Cardiac muscle cell (in vitro differentiated cells and primary cell): ENCODE measurements at regions not wholly inside any gene's neighbourhood (a gene's known extent, or its start where the extent isn't known, plus 50 kb on each side); places are given as distances from the start of the nearest gene placed in this dataset.
"Not testable (repeated sequence)": the region's sequence is repeated elsewhere in the genome, so short reads cannot be mapped to it uniquely, and the experiment has no call there.

Source experiments
- DNase-seq, 2 donors: peaks; one replicate each; pipeline versions ENCODE4 v3.0.0 to v3.0.0-alpha.2; 2010 to 2017; ENCODE audit warnings: low read depth in 1 of 2, low spot score in 1 of 2
- H3K27ac ChIP-seq: fragments of 200-600 bp; sonication (generic); 2 replicates; pipeline ENCODE4 v1.5.1; 2016
- H3K27me3 ChIP-seq: fragments of 200-600 bp; sonication (generic); 2 replicates; pipeline ENCODE4 v1.6.0; 2016; ENCODE audit warnings: control low read depth
- H3K36me3 ChIP-seq: fragments of 200-600 bp; sonication (generic); 2 replicates; pipeline ENCODE4 v1.5.1; 2016; ENCODE audit warnings: control low read depth
- H3K4me1 ChIP-seq: fragments of 200-600 bp; sonication (generic); 2 replicates; pipeline ENCODE4 v1.8.1; 2017; ENCODE audit warnings: low read depth, mild to moderate bottlenecking, mixed run types
- H3K4me3 ChIP-seq: fragments of 200-600 bp; sonication (generic); 2 replicates; pipeline ENCODE4 v1.5.1; 2016; ENCODE audit warnings: mild to moderate bottlenecking
- H3K9me3 ChIP-seq: fragments of 200-600 bp; sonication (generic); 2 replicates; pipeline ENCODE4 v1.5.1; 2017; ENCODE audit warnings: low read depth, mild to moderate bottlenecking, control low read depth
- TF ChIP-seq, protein P1 (sequence below): IDR thresholded peaks from 2 replicates; pipeline ENCODE4 v1.5.1; 2012; ENCODE audit warnings: low read depth, mild to moderate bottlenecking, low read length

DNA sequence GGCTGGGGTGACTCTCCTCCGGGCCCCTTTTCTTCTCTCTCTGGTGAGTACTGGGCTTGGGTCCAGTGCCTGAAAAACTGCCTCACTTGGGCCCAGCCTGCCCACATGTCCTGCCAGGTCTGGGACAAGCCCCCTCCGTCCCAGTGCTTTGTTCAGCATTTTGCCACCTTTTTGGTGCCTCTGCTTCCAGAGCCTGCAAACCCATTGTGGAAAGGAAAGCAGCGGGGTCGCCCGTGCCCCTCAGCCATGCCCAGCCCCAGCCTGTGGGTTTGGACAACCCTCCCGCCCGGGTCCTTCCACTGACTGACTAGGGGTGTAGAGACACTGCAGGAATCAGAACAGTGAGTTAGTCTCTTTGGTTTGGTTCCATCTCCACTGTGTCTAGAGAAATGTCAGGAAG lies 140.7 kb upstream of the ALKAL2 start:
- H3K27ac ChIP-seq, result no peak overlapping the region
- no peaks in the 10 kb centered on the region for H3K9me3 ChIP-seq
- no peak overlapping the region for H3K4me3 ChIP-seq
- TF ChIP-seq, protein P1, sequence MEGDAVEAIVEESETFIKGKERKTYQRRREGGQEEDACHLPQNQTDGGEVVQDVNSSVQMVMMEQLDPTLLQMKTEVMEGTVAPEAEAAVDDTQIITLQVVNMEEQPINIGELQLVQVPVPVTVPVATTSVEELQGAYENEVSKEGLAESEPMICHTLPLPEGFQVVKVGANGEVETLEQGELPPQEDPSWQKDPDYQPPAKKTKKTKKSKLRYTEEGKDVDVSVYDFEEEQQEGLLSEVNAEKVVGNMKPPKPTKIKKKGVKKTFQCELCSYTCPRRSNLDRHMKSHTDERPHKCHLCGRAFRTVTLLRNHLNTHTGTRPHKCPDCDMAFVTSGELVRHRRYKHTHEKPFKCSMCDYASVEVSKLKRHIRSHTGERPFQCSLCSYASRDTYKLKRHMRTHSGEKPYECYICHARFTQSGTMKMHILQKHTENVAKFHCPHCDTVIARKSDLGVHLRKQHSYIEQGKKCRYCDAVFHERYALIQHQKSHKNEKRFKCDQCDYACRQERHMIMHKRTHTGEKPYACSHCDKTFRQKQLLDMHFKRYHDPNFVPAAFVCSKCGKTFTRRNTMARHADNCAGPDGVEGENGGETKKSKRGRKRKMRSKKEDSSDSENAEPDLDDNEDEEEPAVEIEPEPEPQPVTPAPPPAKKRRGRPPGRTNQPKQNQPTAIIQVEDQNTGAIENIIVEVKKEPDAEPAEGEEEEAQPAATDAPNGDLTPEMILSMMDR, result no peak
- no peaks in the 10 kb centered on the region for H3K4me1 ChIP-seq
- H3K36me3 ChIP-seq, result no peaks in the 10 kb centered on the region
- DNase-seq, result no peak
- no peaks in the 10 kb centered on the region for H3K27me3 ChIP-seq

DNA sequence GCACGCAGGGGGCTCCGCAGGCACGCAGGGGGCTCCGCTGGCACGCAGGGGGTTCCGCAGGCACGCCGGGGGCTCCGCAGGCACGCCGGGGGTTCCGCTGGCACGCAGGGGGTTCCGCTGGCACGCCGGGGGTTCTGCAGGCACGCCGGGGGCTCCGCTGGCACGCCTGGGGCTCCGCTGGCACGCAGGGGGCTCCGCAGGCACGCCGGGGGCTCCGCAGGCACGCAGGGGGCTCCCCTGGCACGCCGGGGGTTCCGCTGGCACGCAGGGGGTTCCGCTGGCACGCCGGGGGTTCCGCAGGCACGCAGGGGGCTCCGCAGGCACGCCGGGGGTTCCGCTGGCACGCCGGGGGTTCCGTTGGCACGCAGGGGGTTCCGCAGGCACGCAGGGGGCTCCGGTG lies 138.8 kb upstream of the ALKAL2 start:
- H3K4me1 ChIP-seq, H3K9me3 ChIP-seq, H3K4me3 ChIP-seq, H3K27me3 ChIP-seq, DNase-seq, H3K27ac ChIP-seq, H3K36me3 ChIP-seq: not testable (repeated sequence)

DNA sequence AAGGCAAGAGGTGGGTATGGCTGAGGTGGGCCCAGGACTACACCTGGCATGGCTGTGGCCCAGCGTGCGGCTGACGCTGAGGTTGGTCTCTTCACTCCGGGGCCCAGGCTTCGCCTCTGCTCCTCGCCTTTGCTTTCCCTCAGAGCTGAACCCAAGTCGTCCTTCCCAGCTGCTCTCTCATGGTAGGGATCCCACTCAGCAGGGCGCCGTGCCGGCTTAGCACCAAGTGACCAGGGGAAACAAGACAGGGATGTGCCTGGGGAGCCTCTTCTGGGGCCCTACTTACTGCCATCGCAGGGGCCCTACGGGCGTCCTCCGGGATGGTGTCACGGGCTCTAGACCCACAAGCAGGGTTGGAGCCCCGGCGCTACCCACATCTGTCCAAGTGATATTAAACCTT lies 138.1 kb upstream of the ALKAL2 start:
- H3K27me3 ChIP-seq, result no peaks in the 10 kb centered on the region
- H3K27ac ChIP-seq, result no peak overlapping the region
- no peaks in the 10 kb centered on the region for H3K9me3 ChIP-seq
- no peaks in the 10 kb centered on the region for H3K4me1 ChIP-seq
- no peaks in the 10 kb centered on the region for H3K36me3 ChIP-seq
- TF ChIP-seq, protein P1, result no peak
- no peak overlapping the region for H3K4me3 ChIP-seq
- DNase-seq, result no peak

DNA sequence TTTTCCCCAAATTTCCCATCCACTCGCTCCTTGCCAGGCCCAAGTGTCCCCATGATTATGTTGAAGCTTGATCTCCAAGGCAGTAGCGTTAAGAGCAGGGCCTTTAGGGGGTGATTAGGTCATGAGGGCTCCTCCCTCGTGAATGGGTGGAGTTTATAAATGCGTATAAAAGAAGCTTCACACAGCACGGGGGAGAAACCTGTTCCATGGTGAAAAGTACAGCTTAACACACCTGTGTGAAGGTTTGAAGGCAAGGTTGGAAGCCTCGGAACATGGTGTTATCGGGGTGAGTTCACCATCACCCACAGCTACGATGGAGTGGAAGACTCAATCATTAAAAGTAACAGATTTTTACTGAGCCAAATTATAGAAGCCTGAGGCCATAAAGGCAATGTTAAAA lies 137.4 kb upstream of the ALKAL2 start:
- Histone ChIP-seq H3K9me3 (no peaks in the 10 kb centered on the region), H3K27me3 (no peaks in the 10 kb centered on the region), H3K4me3 (no peak overlapping the region), H3K27ac (no peak overlapping the region), H3K36me3 (no peaks in the 10 kb centered on the region), H3K4me1 (no peaks in the 10 kb centered on the region)
- DNase-seq, result no peak
- TF ChIP-seq, protein P1, result no peak

DNA sequence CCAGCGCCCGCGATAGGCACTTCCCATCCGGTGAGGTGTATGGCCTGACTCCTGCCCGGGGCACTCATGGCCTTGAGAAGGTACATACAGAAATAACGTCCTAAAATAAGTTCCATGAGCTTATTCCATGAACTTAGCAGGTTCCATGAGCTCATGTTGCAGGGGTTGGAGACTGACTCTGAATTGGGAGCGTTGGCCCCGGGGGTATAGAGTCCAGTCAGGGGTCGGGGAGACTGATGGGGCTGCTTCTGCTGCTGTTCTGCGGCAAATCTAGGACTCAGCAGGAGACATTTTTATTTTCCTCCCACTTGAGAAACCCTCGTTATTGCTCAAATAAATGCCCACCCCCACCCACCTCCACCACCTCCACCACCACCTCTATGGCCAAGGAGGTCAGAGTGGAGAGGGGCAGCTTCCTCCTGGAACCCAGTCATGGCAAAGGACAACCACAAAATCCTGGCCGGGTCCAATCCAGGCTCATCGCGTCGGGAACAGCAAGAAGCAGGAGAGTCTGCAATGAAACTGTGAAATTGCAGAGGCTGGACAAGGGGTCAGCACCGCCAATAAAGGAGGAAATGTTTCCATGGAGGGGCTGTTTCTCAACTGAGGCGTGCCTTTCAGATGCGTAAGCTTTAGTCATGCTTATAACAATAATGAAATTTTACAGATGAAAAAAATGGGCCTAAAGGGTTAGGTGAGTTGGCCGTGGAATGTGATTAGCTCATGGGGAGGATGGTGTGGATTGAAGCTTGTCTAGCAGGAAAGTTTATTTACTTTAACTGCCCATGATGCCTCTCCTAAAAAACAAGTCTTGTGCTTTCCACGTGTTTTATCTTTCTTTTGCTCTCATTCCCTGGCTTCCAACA lies 136.6 kb upstream of the ALKAL2 start:
- Histone ChIP-seq H3K27ac (no peak overlapping the region), H3K36me3 (no peaks in the 10 kb centered on the region), H3K4me1 (no peaks in the 10 kb centered on the region), H3K4me3 (no peak overlapping the region), H3K9me3 (no peaks in the 10 kb centered on the region), H3K27me3 (no peaks in the 10 kb centered on the region)
- no peak for DNase-seq
- TF ChIP-seq, protein P1, result no peak

DNA sequence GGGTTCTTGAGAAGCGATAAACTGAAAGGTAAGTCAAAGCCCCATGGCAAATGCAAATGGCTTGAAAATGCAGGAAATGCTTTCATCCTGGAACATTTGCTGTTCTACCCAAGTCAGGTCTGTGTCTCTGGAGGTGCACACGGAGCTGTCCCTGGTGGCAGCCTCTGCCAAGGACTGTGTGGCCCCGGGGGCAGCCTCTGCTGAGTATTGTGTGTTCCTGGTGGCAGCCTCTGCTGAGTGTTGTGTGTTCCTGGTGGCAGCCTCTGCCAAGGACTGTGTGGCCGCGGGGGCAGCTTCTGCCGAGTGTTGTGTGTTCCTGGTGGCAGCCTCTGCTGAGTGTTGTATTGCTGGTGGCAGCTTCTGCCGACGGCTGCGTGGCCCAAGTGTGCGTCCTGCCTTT lies 135.6 kb upstream of the ALKAL2 start:
- TF ChIP-seq, protein P1, result no peak
- H3K36me3 ChIP-seq, result no peaks in the 10 kb centered on the region
- H3K9me3 ChIP-seq, result no peaks in the 10 kb centered on the region
- peak in 1 of 2 donors; percentile 17 for DNase-seq
- no peak overlapping the region for H3K27ac ChIP-seq
- no peaks in the 10 kb centered on the region for H3K4me1 ChIP-seq
- H3K27me3 ChIP-seq, result no peaks in the 10 kb centered on the region
- H3K4me3 ChIP-seq, result no peak overlapping the region
